OCI-LY1 (cell line): ENCODE measurements at regions not wholly inside any gene's neighbourhood (a gene's known extent, or its start where the extent isn't known, plus 50 kb on each side); places are given as distances from the start of the nearest gene placed in this dataset.
"Not testable (repeated sequence)": the region's sequence is repeated elsewhere in the genome, so short reads cannot be mapped to it uniquely, and the experiment has no call there.

Experiments used
- H2AFZ ChIP-seq: fragments of 200-600 bp; sonication (generic), shearing (Covaris generic); 2 replicates; pipeline ENCODE4 v1.6.0; 2014; ENCODE audit warnings: antibody characterized with exemption, mild to moderate bottlenecking, low read length
- H3F3A ChIP-seq: fragments of 200-600 bp; sonication (generic), shearing (Covaris generic); 2 replicates; pipeline ENCODE4 v1.6.0; 2014; ENCODE audit warnings: mild to moderate bottlenecking, antibody characterized with exemption, low read length, moderate library complexity; ENCODE audit not compliant: insufficient read depth
- H3K27ac ChIP-seq: fragments of 200-600 bp; sonication (generic); 2 replicates; pipeline ENCODE4 v1.5.1; 2014; ENCODE audit warnings: low read length, mixed run types, mild to moderate bottlenecking, low read depth; ENCODE audit not compliant: poor library complexity, severe bottlenecking
- H3K27me3 ChIP-seq: fragments of 200-600 bp; sonication (generic); 2 replicates; pipeline ENCODE4 v1.6.0; 2014; ENCODE audit warnings: antibody characterized with exemption, mild to moderate bottlenecking, low read length, moderate library complexity; ENCODE audit not compliant: insufficient read depth
- H3K36me3 ChIP-seq: fragments of 200-600 bp; sonication (generic); 2 replicates; pipeline ENCODE4 v1.6.1; 2014; ENCODE audit warnings: mild to moderate bottlenecking, antibody characterized with exemption, low read length, moderate library complexity, mixed read lengths; ENCODE audit not compliant: insufficient read depth
- H3K4me1 ChIP-seq: fragments of 200-600 bp; sonication (generic); 2 replicates; pipeline ENCODE4 v1.5.1; 2014; ENCODE audit warnings: mild to moderate bottlenecking, low read length, moderate library complexity; ENCODE audit not compliant: insufficient read depth, severe bottlenecking
- H3K4me2 ChIP-seq: fragments of 200-600 bp; sonication (generic), shearing (Covaris generic); 2 replicates; pipeline ENCODE4 v1.6.1; 2014; ENCODE audit warnings: low read length
- H3K4me3 ChIP-seq: fragments of 200-600 bp; sonication (generic); 2 replicates; pipeline ENCODE4 v1.5.1; 2014; ENCODE audit warnings: low read length, low read depth, mild to moderate bottlenecking, mixed read lengths; ENCODE audit not compliant: poor library complexity, severe bottlenecking
- H3K79me2 ChIP-seq: fragments of 200-600 bp; shearing (Covaris generic); 2 replicates; pipeline ENCODE4 v1.6.1; 2016; ENCODE audit warnings: mixed run types, low read length, mixed read lengths; ENCODE audit not compliant: insufficient read depth
- H3K9ac ChIP-seq: fragments of 200-600 bp; sonication (generic), shearing (Covaris generic); 2 replicates; pipeline ENCODE4 v1.6.1; 2014; ENCODE audit warnings: mild to moderate bottlenecking, low read length, mixed read lengths
- H3K9me2 ChIP-seq: fragments of 200-600 bp; sonication (generic), shearing (Covaris generic); 2 replicates; pipeline ENCODE4 v1.6.1; 2014; ENCODE audit warnings: low read depth, mild to moderate bottlenecking, low read length, mixed read lengths
- H3K9me3 ChIP-seq: fragments of 200-600 bp; shearing (Covaris generic); 2 replicates; pipeline ENCODE4 v1.6.1; 2014; ENCODE audit warnings: low read length, mixed read lengths
- H4K20me1 ChIP-seq: fragments of 200-600 bp; sonication (generic), shearing (Covaris generic); 2 replicates; pipeline ENCODE4 v1.6.0; 2016; ENCODE audit warnings: mild to moderate bottlenecking, low read length; ENCODE audit not compliant: insufficient read depth
- CTCF ChIP-seq: fragments of 200-600 bp; sonication (generic), shearing (Covaris generic); IDR thresholded peaks from 2 replicates; pipeline ENCODE4 v1.5.1; 2017; ENCODE audit warnings: mild to moderate bottlenecking, antibody characterized with exemption, low read length, moderate library complexity, mixed read lengths
- EZH2 ChIP-seq: fragments of 200-600 bp; sonication (generic), shearing (Covaris generic); IDR thresholded peaks from 2 replicates; pipeline ENCODE4 v1.8.0; 2017; ENCODE audit warnings: borderline replicate concordance, mixed run types, mild to moderate bottlenecking, antibody characterized with exemption, low read length, moderate library complexity, mixed read lengths

GRCh38 chr6:155880900-155881299 lies 425.3 kb upstream of the NOX3 start:
- Histone ChIP-seq H3K9ac (no peak overlapping the region), H2AFZ (no peak overlapping the region)
- TF ChIP-seq EZH2 = no peak
- TF ChIP-seq CTCF = no peak

DNA sequence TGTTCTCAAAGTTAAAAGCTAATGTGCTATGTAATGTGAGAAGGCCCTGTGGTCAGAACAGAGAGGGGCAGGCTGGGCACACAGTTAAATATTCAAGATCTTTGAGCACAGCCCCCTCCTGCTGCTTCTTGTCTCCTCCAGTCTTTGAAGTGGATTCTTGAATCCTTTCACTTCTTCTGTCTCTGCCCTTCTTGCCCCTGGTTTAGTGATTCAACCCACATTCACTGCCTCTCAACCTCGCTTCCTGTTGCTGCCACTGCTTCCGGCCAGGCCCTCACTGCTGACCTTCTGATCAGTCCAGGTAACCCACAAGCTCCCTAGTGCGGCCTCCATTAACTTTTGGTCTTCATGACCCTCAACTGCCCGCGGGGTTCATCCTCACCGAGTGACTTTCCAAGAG lies 417.3 kb upstream of the NOX3 start:
- Histone ChIP-seq H4K20me1 (no peaks in the 10 kb centered on the region), H3K9me3 (no peaks in the 10 kb centered on the region), H3F3A (no peaks in the 10 kb centered on the region), H3K4me1 (no peaks in the 10 kb centered on the region), H3K4me2 (no peak overlapping the region), H3K79me2 (no peaks in the 10 kb centered on the region), H3K36me3 (no peaks in the 10 kb centered on the region), H2AFZ (no peak overlapping the region), H3K27ac (no peak overlapping the region), H3K9me2 (no peaks in the 10 kb centered on the region; the same call in 1 of the 2 replicates), H3K4me3 (no peak overlapping the region), H3K9ac (no peak overlapping the region), H3K27me3 (no peaks in the 10 kb centered on the region; the same call in 1 of the 2 replicates)
- TF ChIP-seq EZH2 (no peak), CTCF (no peak)

More at GRCh38 chr6:155880900-155881299, 425.3 kb upstream of the NOX3 start:
- H3F3A ChIP-seq = no peaks in the 10 kb centered on the region
- no peaks in the 10 kb centered on the region for H3K27me3 ChIP-seq
- no peaks in the 10 kb centered on the region for H3K36me3 ChIP-seq
- no peaks in the 10 kb centered on the region for H3K9me3 ChIP-seq
- H3K4me1 ChIP-seq = no peaks in the 10 kb centered on the region
- H3K27ac ChIP-seq = no peak overlapping the region
- no peaks in the 10 kb centered on the region for H4K20me1 ChIP-seq
- no peak overlapping the region for H3K4me3 ChIP-seq
- H3K79me2 ChIP-seq = no peaks in the 10 kb centered on the region
- H3K9me2 ChIP-seq = no peaks in the 10 kb centered on the region; the same call in 1 of the 2 replicates
- H3K4me2 ChIP-seq = no peak overlapping the region

- H3K4me2 ChIP-seq = no peak overlapping the region
- no peaks in the 10 kb centered on the region for H3K9me3 ChIP-seq
- TF ChIP-seq CTCF (no peak), EZH2 (no peak)
Observed at GRCh38 chr6:155867682-155868081, 412.0 kb upstream of the NOX3 start.

DNA sequence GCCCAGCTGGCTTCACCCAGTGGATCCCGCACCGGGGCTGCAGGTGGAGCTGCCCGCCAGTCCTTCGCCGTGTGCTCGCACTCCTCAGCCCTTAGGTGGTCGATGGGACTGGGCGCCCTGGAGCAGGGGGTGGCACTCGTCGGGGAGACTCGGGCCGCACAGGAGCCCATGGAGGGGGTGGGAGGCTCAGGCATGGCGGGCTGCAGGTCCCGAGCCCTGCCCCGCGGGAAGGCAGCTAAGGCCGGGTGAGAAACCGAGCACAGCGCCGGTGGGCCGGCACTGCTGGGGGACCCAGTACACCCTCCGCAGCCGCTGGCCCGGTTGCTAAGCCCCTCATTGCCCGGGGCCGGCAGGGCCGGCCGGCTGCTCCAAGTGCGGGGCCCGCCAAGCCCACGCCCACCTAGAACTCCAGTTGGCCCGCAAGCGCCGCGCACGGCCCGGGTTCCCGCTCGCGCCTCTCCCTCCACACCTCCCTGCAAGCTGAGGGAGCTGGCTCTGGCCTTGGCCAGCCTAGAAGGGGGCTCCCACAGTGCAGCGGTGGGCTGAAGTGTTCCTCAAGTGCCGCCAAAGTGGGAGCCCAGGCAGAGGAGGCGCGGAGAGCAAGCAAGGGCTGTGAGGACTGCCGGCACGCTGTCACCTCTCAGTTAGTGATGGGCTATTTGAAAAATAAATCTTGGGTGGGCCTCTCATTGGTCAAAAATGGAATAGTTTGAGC lies 411.2 kb upstream of the NOX3 start:
- not testable (repeated sequence) for H4K20me1 ChIP-seq, H3K9me2 ChIP-seq, H3K27ac ChIP-seq, H3F3A ChIP-seq, H3K4me1 ChIP-seq, H2AFZ ChIP-seq, H3K9me3 ChIP-seq, H3K9ac ChIP-seq, H3K4me2 ChIP-seq, H3K36me3 ChIP-seq, H3K79me2 ChIP-seq, H3K4me3 ChIP-seq, H3K27me3 ChIP-seq

More at GRCh38 chr6:155867682-155868081, 412.0 kb upstream of the NOX3 start:
- Histone ChIP-seq H3K27me3 (no peaks in the 10 kb centered on the region; the same call in 1 of the 2 replicates), H3K9me2 (no peaks in the 10 kb centered on the region), H3F3A (no peaks in the 10 kb centered on the region), H3K4me1 (no peaks in the 10 kb centered on the region), H3K9ac (no peak overlapping the region), H3K79me2 (no peaks in the 10 kb centered on the region), H3K4me3 (no peak overlapping the region), H3K36me3 (no peaks in the 10 kb centered on the region), H3K27ac (no peak overlapping the region), H2AFZ (no peak overlapping the region), H4K20me1 (no peaks in the 10 kb centered on the region)
